GM12878 (cell line): ENCODE measurements at regions not wholly inside any gene's neighbourhood (a gene's known extent, or its start where the extent isn't known, plus 50 kb on each side); places are given as distances from the start of the nearest gene placed in this dataset.
"Not testable (repeated sequence)": the region's sequence is repeated elsewhere in the genome, so short reads cannot be mapped to it uniquely, and the experiment has no call there.

Experiments
- CTCF ChIP-seq, 3 experiments: IDR thresholded peaks in 2 of 3; conservative IDR thresholded peaks in 1 of 3; 2 replicates each; pipeline ENCODE4 v1.5.1; 2011; ENCODE audit warnings: low read depth in 3 of 3, low read length in 3 of 3, mild to moderate bottlenecking in 3 of 3, control low read depth in 2 of 3, moderate library complexity in 2 of 3, inconsistent platforms in 1 of 3, mixed read lengths in 1 of 3; ENCODE audit not compliant: control insufficient read depth in 2 of 3, insufficient read depth in 1 of 3; ENCODE audit errors: extremely low read depth in 1 of 3
- ELK1 ChIP-seq: IDR thresholded peaks from 2 replicates; pipeline ENCODE4 v1.6.1; 2012; ENCODE audit warnings: low read depth, low read length, improper control_type of control experiment
- JUNB ChIP-seq: IDR thresholded peaks from 2 replicates; pipeline ENCODE4 v1.6.1; 2016; ENCODE audit warnings: antibody characterized with exemption, mild to moderate bottlenecking
- NFYB ChIP-seq: IDR thresholded peaks from 2 replicates; pipeline ENCODE4 v1.6.1; 2011; ENCODE audit warnings: low read depth, mild to moderate bottlenecking, low read length, improper control_type of control experiment, moderate library complexity; ENCODE audit not compliant: insufficient read depth
- RBBP5 ChIP-seq: fragments of 200-600 bp; sonication (generic); conservative IDR thresholded peaks from 2 replicates; pipeline ENCODE4 v1.6.1; 2016
- YY1 ChIP-seq: IDR thresholded peaks from 2 replicates; pipeline ENCODE4 v1.6.1; 2011; ENCODE audit warnings: low read depth, mild to moderate bottlenecking, low read length

GRCh38 chr21:10460957-10461356, 60.4 kb upstream of the TPTE start:
- not testable (repeated sequence) for TF ChIP-seq JUNB; ELK1; YY1; RBBP5; NFYB; CTCF (IDR thresholded peaks at IDR 0.05 in 2 of 3, conservative IDR thresholded peaks at IDR 0.05 in 1 of 3; ENCODE audit: control insufficient read depth in 2 of 3, extremely low read depth in 1 of 3, insufficient read depth in 1 of 3, low read depth in 3 of 3, low read length in 3 of 3)
